BJ (cell line): ENCODE measurements at regions not wholly inside any gene's neighbourhood (a gene's known extent, or its start where the extent isn't known, plus 50 kb on each side); places are given as distances from the start of the nearest gene placed in this dataset.
"Not testable (repeated sequence)": the region's sequence is repeated elsewhere in the genome, so short reads cannot be mapped to it uniquely, and the experiment has no call there.

Source experiments
- CTCF ChIA-PET: fragments of 350-600 bp; formaldehyde crosslinking; extraction: SDS; loops from one replicate; lab custom pipeline; 2021; ENCODE audit warnings: antibody characterized with exemption, inconsistent platforms; lab: Yijun Ruan, JAX
- POLR2A ChIA-PET: fragments of 300-600 bp; sonication (Branson Sonifier 250); formaldehyde crosslinking; extraction: SDS; loops from one replicate; lab custom pipeline; 2021; ENCODE audit warnings: antibody characterized with exemption; lab: Charles Lee
- DNase-seq: peaks from one replicate; pipeline ENCODE4 v3.0.0-alpha.2; 2011; ENCODE audit warnings: low read depth
- H3K27me3 ChIP-seq: 2 replicates; pipeline ENCODE4 v1.6.0; 2011; ENCODE audit warnings: low read length; ENCODE audit not compliant: control insufficient read depth, insufficient read depth
- H3K36me3 ChIP-seq: 2 replicates; pipeline ENCODE4 v1.5.1; 2011; ENCODE audit warnings: low read length; ENCODE audit not compliant: control insufficient read depth, insufficient read depth
- H3K4me3 ChIP-seq: 2 replicates; pipeline ENCODE4 v1.5.1; 2011; ENCODE audit warnings: low read depth, mild to moderate bottlenecking, control low read depth, low read length
- TF ChIP-seq, protein P1 (sequence below): IDR thresholded peaks from 2 replicates; pipeline ENCODE4 v1.5.1; 2011; ENCODE audit warnings: low read depth, mild to moderate bottlenecking, control low read depth, inconsistent platforms, low read length, moderate library complexity; ENCODE audit not compliant: insufficient read depth

DNA sequence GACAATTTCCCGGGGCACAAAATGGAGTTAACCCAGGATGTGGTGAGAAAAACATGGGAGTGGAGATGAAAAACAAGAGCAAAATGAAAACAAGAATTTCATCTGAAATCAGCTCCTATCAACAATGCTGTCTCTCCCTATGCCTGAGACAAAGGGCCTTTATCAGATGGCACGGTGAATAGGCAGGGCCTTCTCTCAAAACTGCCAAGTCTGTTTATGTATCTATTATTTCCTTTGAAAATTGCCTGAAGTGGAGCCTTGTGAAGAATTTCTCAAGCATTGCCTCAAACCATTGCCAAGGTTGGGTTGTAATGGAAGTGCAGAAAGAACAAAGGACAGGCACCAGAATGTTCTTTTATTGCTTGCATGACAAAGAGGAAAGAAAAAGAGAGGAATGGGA lies 74.7 kb downstream of the BTBD3 start:
- TF ChIP-seq, protein P1, sequence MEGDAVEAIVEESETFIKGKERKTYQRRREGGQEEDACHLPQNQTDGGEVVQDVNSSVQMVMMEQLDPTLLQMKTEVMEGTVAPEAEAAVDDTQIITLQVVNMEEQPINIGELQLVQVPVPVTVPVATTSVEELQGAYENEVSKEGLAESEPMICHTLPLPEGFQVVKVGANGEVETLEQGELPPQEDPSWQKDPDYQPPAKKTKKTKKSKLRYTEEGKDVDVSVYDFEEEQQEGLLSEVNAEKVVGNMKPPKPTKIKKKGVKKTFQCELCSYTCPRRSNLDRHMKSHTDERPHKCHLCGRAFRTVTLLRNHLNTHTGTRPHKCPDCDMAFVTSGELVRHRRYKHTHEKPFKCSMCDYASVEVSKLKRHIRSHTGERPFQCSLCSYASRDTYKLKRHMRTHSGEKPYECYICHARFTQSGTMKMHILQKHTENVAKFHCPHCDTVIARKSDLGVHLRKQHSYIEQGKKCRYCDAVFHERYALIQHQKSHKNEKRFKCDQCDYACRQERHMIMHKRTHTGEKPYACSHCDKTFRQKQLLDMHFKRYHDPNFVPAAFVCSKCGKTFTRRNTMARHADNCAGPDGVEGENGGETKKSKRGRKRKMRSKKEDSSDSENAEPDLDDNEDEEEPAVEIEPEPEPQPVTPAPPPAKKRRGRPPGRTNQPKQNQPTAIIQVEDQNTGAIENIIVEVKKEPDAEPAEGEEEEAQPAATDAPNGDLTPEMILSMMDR, result no peak
- Histone ChIP-seq H3K36me3 (no peaks in the 10 kb centered on the region), H3K4me3 (no peak overlapping the region), H3K27me3 (peaks cover 2% of the 10 kb centered on the region; the same call in 1 of the 2 replicates)
- CTCF ChIA-PET, result no interaction called here
- DNase-seq, result no peak
- POLR2A ChIA-PET, result no interaction called here

DNA sequence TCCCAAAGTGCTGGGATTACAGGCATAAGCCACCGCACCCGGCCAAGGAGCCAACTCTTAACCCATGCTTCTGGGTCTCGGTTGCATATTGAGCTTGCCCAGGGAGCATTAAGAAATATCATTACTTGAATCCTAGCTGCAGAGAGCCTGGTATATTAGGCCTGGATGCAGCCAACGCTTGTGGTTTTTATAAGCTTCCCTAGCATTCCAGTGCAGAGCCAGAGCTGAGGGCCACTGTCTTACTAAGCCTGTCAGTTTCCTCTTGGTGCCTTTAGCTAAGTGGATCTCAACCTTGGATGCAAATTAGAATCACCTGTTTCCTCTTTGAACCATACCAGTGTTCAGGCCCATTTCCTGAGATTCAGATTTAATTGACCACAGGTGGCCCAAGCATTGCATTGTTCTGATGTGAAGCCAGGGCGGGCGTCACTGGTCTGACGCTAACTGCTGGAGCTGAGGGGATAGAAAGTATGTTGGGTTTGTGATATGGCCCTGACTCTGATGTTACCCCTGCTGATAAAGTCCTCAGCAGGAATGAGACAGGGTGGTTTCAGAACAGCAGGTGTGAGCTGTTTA lies 76.3 kb downstream of the BTBD3 start:
- CTCF ChIA-PET, result interaction anchor here (0.6 kb wide), 1 partner anchor 440 kb away, joined by 4 read pairs; no protein-coding TSS in a partner anchor
- TF ChIP-seq, protein P1, result no peak

GRCh38 chr20:11995805-11996567 lies 78.3 kb downstream of the BTBD3 start:
- TF ChIP-seq, protein P1, result no peak
- DNase-seq, result no peak
- Histone ChIP-seq H3K27me3 (no peaks in the 10 kb centered on the region), H3K4me3 (no peak overlapping the region), H3K36me3 (no peaks in the 10 kb centered on the region)
- ChIA-PET POLR2A (no interaction called here), CTCF (interaction anchor here (0.6 to 1.0 kb wide), 2 partner anchors 14 to 709 kb away, joined by 3 to 4 read pairs; no protein-coding TSS in a partner anchor)

More for the DNA sequence above, 76.3 kb downstream of the BTBD3 start:
- peaks cover 2% of the 10 kb centered on the region; the same call in 1 of the 2 replicates for H3K27me3 ChIP-seq
- no peaks in the 10 kb centered on the region for H3K36me3 ChIP-seq
- H3K4me3 ChIP-seq, result no peak overlapping the region
- no peak for DNase-seq
- POLR2A ChIA-PET, result no interaction called here

- H3K36me3 ChIP-seq, H3K4me3 ChIP-seq, H3K27me3 ChIP-seq, POLR2A ChIA-PET, DNase-seq: not testable (repeated sequence)
- CTCF ChIA-PET, result interaction anchor here (1.6 kb wide), 1 partner anchor 24 kb away, joined by 3 read pairs; no protein-coding TSS in a partner anchor
These were observed 87.1 kb downstream of the BTBD3 start for GRCh38 chr20:12004776-12005175.

DNA sequence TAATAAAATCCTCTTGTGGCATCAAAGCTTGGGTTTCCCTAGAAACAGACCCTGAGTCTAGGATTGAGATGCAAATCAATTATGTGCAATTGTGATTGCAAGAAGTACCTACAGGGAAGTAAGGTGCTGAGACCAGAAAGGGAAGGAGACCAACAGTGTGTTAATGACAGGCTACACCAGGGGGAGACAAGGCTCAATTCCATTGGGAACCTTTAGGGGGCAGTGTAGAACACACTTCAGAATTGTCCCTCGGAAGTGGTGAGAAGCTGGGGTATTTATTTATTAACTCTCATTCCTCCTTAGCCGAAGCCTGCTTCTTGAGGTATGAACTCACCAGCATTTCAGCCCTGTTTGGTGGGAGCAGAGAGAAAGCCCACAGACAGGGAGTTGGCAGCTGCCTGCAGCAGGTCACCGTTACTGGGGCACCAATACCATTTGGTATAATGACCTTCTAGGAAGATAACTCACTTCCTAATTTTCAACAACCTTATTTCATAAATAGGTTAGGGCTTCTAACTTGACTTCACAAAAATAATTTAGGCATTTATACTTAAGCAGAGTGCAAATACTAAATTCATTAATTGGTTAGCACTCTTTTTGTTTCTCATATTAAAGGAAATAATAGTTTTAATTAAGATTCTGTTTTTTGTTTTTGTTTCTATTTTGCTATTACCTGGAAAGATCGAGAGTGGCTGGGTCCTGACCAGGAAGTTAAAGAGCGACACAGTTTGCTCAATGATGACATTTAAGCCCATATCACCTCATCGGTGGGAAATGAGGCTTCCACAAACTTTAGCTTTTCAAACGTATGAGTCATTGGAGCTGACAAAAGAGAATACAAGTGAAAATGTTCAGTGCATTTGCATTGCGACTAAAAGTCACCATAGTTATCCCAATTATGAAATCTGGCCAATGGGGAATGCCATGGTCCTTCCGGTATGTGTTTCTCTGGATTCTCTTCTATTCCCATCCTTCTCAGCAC lies 94.8 kb downstream of the BTBD3 start:
- POLR2A ChIA-PET, result no interaction called here
- CTCF ChIA-PET, result interaction anchor here (0.6 to 2.5 kb wide), 19 partner anchors 9 to 490 kb away, joined by 3 to 17 read pairs (median 3); no protein-coding TSS in a partner anchor
- Histone ChIP-seq H3K27me3 (no peaks in the 10 kb centered on the region), H3K4me3 (no peak overlapping the region), H3K36me3 (no peaks in the 10 kb centered on the region)
- no peak for DNase-seq
- TF ChIP-seq, protein P1, result peak; percentile 84
